ENCODE measurements at regions not wholly inside any gene's neighbourhood (a gene's known extent, or its start where the extent isn't known, plus 50 kb on each side); places are given as distances from the start of the nearest gene placed in this dataset.
A peak's percentile ranks its signal among the peaks of the same experiment; 100 is the strongest.

GRCh38 chr2:196253116-196253480 is 81.7 kb upstream of the STK17B start:
- no peak overlapping the region for H3K27ac ChIP-seq (ENCODE audit: low read depth, low read length)
- H2AFZ ChIP-seq (ENCODE audit: low read depth, low read length), result no peak overlapping the region
- no peaks in the 10 kb centered on the region for H3K9me3 Mint-ChIP-seq (ENCODE audit: unreplicated experiment)
- no peaks in the 10 kb centered on the region for H3K9me3 ChIP-seq (ENCODE audit: insufficient read depth, low read depth, low read length)
- no peaks in the 10 kb centered on the region for H4K20me1 ChIP-seq (ENCODE audit: insufficient read depth, low read length)
- H3K9ac ChIP-seq (ENCODE audit: low read length), result no peak overlapping the region
- H3K27me3 Mint-ChIP-seq (ENCODE audit: low read depth, unreplicated experiment), result no peaks in the 10 kb centered on the region
- no peak overlapping the region for H3K27ac Mint-ChIP-seq (ENCODE audit: unreplicated experiment)
- DNase-seq (ENCODE audit: low read depth) (no peak), FAIRE-seq (peak; percentile 39)
- H3K36me3 Mint-ChIP-seq (ENCODE audit: low read depth, unreplicated experiment), result peaks cover 1% of the 10 kb centered on the region
- H3K4me1 ChIP-seq (ENCODE audit: insufficient read depth, low read length), result peaks cover 20% of the 10 kb centered on the region
- H3K4me2 ChIP-seq (ENCODE audit: low read length), result peak overlapping the region; percentile 9
- no peaks in the 10 kb centered on the region for H3K36me3 ChIP-seq (ENCODE audit: insufficient read depth, low read length)
- no peaks in the 10 kb centered on the region for H3K79me2 ChIP-seq (ENCODE audit: insufficient read depth, low read length)
- H3K27me3 ChIP-seq (ENCODE audit: insufficient read depth, low read length), result no peaks in the 10 kb centered on the region
- H3K4me1 Mint-ChIP-seq (ENCODE audit: low read depth, unreplicated experiment), result peaks cover 33% of the 10 kb centered on the region
- TF ChIP-seq CTCF (IDR thresholded peaks at IDR 0.05; ENCODE audit: insufficient read depth, low read depth, low read length), result no peak
- no peak for TF ChIP-seq EZH2 (IDR thresholded peaks at IDR 0.05; ENCODE audit: insufficient read depth, low read length)
- H3K4me3 ChIP-seq (ENCODE audit: insufficient read depth, low read depth, low read length), result no peak overlapping the region
- no peak overlapping the region for H3K4me3 Mint-ChIP-seq (ENCODE audit: unreplicated experiment)

- no peak overlapping the region for H3K27ac ChIP-seq (ENCODE audit: low read depth, low read length)
- Mint-ChIP-seq H3K4me3 (ENCODE audit: unreplicated experiment) (no peak overlapping the region), H3K36me3 (ENCODE audit: low read depth, unreplicated experiment) (peaks cover 1% of the 10 kb centered on the region), H3K27me3 (ENCODE audit: low read depth, unreplicated experiment) (no peaks in the 10 kb centered on the region), H3K4me1 (ENCODE audit: low read depth, unreplicated experiment) (peaks cover 22% of the 10 kb centered on the region), H3K27ac (ENCODE audit: unreplicated experiment) (no peak overlapping the region), H3K9me3 (ENCODE audit: unreplicated experiment) (no peaks in the 10 kb centered on the region)
- H3K4me1 ChIP-seq (ENCODE audit: insufficient read depth, low read length), result peaks cover 22% of the 10 kb centered on the region
- no peaks in the 10 kb centered on the region for H3K27me3 ChIP-seq (ENCODE audit: insufficient read depth, low read length)
- DNase-seq (ENCODE audit: low read depth) (no peak), FAIRE-seq (no peak)
- TF ChIP-seq EZH2 (IDR thresholded peaks at IDR 0.05; ENCODE audit: insufficient read depth, low read length) (no peak), CTCF (IDR thresholded peaks at IDR 0.05; ENCODE audit: insufficient read depth, low read depth, low read length) (no peak)
- no peaks in the 10 kb centered on the region for H3K79me2 ChIP-seq (ENCODE audit: insufficient read depth, low read length)
- no peaks in the 10 kb centered on the region for H4K20me1 ChIP-seq (ENCODE audit: insufficient read depth, low read length)
- H2AFZ ChIP-seq (ENCODE audit: low read depth, low read length), result no peak overlapping the region
- H3K4me2 ChIP-seq (ENCODE audit: low read length), result no peak overlapping the region
- H3K9me3 ChIP-seq (ENCODE audit: insufficient read depth, low read depth, low read length), result no peaks in the 10 kb centered on the region
- no peak overlapping the region for H3K4me3 ChIP-seq (ENCODE audit: insufficient read depth, low read depth, low read length)
- H3K9ac ChIP-seq (ENCODE audit: low read length), result no peak overlapping the region
- no peaks in the 10 kb centered on the region for H3K36me3 ChIP-seq (ENCODE audit: insufficient read depth, low read length)
Measured at GRCh38 chr2:196256585-196256984, 85.2 kb upstream of the STK17B start.

GRCh38 chr2:196257086-196257485 is 85.7 kb upstream of the STK17B start:
- H3K79me2 ChIP-seq (ENCODE audit: insufficient read depth, low read length), result no peaks in the 10 kb centered on the region
- no peaks in the 10 kb centered on the region for H3K27me3 Mint-ChIP-seq (ENCODE audit: low read depth, unreplicated experiment)
- no peaks in the 10 kb centered on the region for H3K9me3 Mint-ChIP-seq (ENCODE audit: unreplicated experiment)
- no peak overlapping the region for H3K4me3 Mint-ChIP-seq (ENCODE audit: unreplicated experiment)
- peaks cover 22% of the 10 kb centered on the region for H3K4me1 ChIP-seq (ENCODE audit: insufficient read depth, low read length)
- no peak overlapping the region for H2AFZ ChIP-seq (ENCODE audit: low read depth, low read length)
- TF ChIP-seq CTCF (IDR thresholded peaks at IDR 0.05; ENCODE audit: insufficient read depth, low read depth, low read length) (no peak), EZH2 (IDR thresholded peaks at IDR 0.05; ENCODE audit: insufficient read depth, low read length) (no peak)
- no peaks in the 10 kb centered on the region for H3K27me3 ChIP-seq (ENCODE audit: insufficient read depth, low read length)
- no peak for DNase-seq (ENCODE audit: low read depth)
- peaks cover 22% of the 10 kb centered on the region for H3K4me1 Mint-ChIP-seq (ENCODE audit: low read depth, unreplicated experiment)
- H3K4me2 ChIP-seq (ENCODE audit: low read length), result no peak overlapping the region
- no peak overlapping the region for H3K9ac ChIP-seq (ENCODE audit: low read length)
- H3K36me3 Mint-ChIP-seq (ENCODE audit: low read depth, unreplicated experiment), result peaks cover 1% of the 10 kb centered on the region
- H3K36me3 ChIP-seq (ENCODE audit: insufficient read depth, low read length), result no peaks in the 10 kb centered on the region
- no peak overlapping the region for H3K27ac ChIP-seq (ENCODE audit: low read depth, low read length)
- FAIRE-seq, result no peak
- no peak overlapping the region for H3K27ac Mint-ChIP-seq (ENCODE audit: unreplicated experiment)
- H4K20me1 ChIP-seq (ENCODE audit: insufficient read depth, low read length), result no peaks in the 10 kb centered on the region
- H3K9me3 ChIP-seq (ENCODE audit: insufficient read depth, low read depth, low read length), result no peaks in the 10 kb centered on the region
- H3K4me3 ChIP-seq (ENCODE audit: insufficient read depth, low read depth, low read length), result no peak overlapping the region
